ENCODE measurements at regions not wholly inside any gene's neighbourhood (a gene's known extent, or its start where the extent isn't known, plus 50 kb on each side); places are given as distances from the start of the nearest gene placed in this dataset.
A peak's percentile ranks its signal among the peaks of the same experiment; 100 is the strongest.
"Not testable (repeated sequence)": the region's sequence is repeated elsewhere in the genome, so short reads cannot be mapped to it uniquely, and the experiment has no call there.

- no peak for DNase-seq (ENCODE audit: low read depth)
Measured at GRCh38 chr2:7646024-7646423, 728.8 kb downstream of the RNF144A start.

GRCh38 chr2:7646661-7647060, 729.4 kb downstream of the RNF144A start:
- no peak for DNase-seq (ENCODE audit: low read depth)

GRCh38 chr2:7648221-7648795, 731.1 kb downstream of the RNF144A start:
- DNase-seq (ENCODE audit: low read depth) = no peak

GRCh38 chr2:7649461-7650228, 732.4 kb downstream of the RNF144A start:
- no peak for DNase-seq (ENCODE audit: low read depth)

GRCh38 chr2:7653617-7654016, 736.4 kb downstream of the RNF144A start:
- no peak for DNase-seq (ENCODE audit: low read depth)

- DNase-seq (ENCODE audit: low read depth) = no peak
Measured at GRCh38 chr2:7655629-7656028, 738.4 kb downstream of the RNF144A start.

GRCh38 chr2:7657526-7657925, 740.3 kb downstream of the RNF144A start:
- not testable (repeated sequence) for DNase-seq (ENCODE audit: low read depth)

- DNase-seq (ENCODE audit: low read depth) = no peak
Measured at GRCh38 chr2:7658486-7658885, 741.3 kb downstream of the RNF144A start.

- no peak for DNase-seq (ENCODE audit: low read depth)
Measured at GRCh38 chr2:7660816-7661215, 743.6 kb downstream of the RNF144A start.

- DNase-seq (ENCODE audit: low read depth) = no peak
Measured at GRCh38 chr2:7661502-7661901, 744.3 kb downstream of the RNF144A start.

- DNase-seq (ENCODE audit: low read depth) = no peak
Measured at GRCh38 chr2:7665880-7666279, 748.7 kb downstream of the RNF144A start.

- no peak for DNase-seq (ENCODE audit: low read depth)
Measured at GRCh38 chr2:7666596-7667259, 749.5 kb downstream of the RNF144A start.

- DNase-seq (ENCODE audit: low read depth) = no peak
Measured at GRCh38 chr2:7667260-7667757, 750.1 kb downstream of the RNF144A start.

- no peak for DNase-seq (ENCODE audit: low read depth)
Measured at GRCh38 chr2:7670905-7671641, 753.9 kb downstream of the RNF144A start.

- peak; percentile 26 for DNase-seq (ENCODE audit: low read depth)
Measured at GRCh38 chr2:7672027-7672684, 754.9 kb downstream of the RNF144A start.

GRCh38 chr2:7672685-7673071, 755.5 kb downstream of the RNF144A start:
- no peak for DNase-seq (ENCODE audit: low read depth)

GRCh38 chr2:7673101-7673500, 755.9 kb downstream of the RNF144A start:
- no peak for DNase-seq (ENCODE audit: low read depth)

GRCh38 chr2:7673853-7674252, 756.6 kb downstream of the RNF144A start:
- DNase-seq (ENCODE audit: low read depth) = no peak

- no peak for DNase-seq (ENCODE audit: low read depth)
Measured at GRCh38 chr2:7674606-7675005, 757.4 kb downstream of the RNF144A start.

GRCh38 chr2:7676714-7677113, 759.5 kb downstream of the RNF144A start:
- no peak for DNase-seq (ENCODE audit: low read depth)

GRCh38 chr2:7681881-7682461, 764.8 kb downstream of the RNF144A start:
- DNase-seq (ENCODE audit: low read depth) = no peak

- DNase-seq (ENCODE audit: low read depth) = no peak
Measured at GRCh38 chr2:7683196-7683595, 766.0 kb downstream of the RNF144A start.

All from CMK (cell line).